ENCODE measurements at regions not wholly inside any gene's neighbourhood (a gene's known extent, or its start where the extent isn't known, plus 50 kb on each side); places are given as distances from the start of the nearest gene placed in this dataset.

DNA sequence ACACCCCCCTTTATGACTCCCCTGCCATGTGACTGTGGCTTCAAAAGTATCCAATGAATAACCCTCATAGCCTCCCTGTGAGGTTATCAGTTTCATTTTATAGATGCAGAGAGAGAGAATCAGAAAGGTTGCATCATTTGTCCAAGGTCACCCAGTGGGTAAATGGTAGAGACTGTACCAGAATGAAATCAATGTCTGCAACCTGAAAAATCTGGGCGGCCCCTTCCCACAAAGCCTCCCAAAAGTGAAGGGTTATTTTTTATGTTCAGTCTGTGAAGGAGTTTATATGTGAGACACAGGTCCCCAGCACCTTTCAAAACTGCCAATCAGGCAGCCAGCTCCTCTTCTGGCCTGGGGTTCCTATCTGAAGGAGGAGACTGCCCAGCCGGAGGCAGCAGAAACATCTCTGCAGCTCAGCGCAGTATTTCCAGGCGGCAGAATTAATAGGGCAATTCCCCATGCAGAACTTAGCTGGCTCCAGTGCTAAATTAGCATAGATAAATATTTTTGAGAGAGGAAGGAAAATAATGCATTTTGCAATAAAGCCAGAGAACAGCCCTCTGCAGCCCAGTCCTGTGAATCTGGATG lies 130.8 kb upstream of the PRR20G start:
- TF ChIP-seq, protein P1, sequence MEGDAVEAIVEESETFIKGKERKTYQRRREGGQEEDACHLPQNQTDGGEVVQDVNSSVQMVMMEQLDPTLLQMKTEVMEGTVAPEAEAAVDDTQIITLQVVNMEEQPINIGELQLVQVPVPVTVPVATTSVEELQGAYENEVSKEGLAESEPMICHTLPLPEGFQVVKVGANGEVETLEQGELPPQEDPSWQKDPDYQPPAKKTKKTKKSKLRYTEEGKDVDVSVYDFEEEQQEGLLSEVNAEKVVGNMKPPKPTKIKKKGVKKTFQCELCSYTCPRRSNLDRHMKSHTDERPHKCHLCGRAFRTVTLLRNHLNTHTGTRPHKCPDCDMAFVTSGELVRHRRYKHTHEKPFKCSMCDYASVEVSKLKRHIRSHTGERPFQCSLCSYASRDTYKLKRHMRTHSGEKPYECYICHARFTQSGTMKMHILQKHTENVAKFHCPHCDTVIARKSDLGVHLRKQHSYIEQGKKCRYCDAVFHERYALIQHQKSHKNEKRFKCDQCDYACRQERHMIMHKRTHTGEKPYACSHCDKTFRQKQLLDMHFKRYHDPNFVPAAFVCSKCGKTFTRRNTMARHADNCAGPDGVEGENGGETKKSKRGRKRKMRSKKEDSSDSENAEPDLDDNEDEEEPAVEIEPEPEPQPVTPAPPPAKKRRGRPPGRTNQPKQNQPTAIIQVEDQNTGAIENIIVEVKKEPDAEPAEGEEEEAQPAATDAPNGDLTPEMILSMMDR (IDR thresholded peaks at IDR 0.05): no peak
- TF ChIP-seq POLR2A (IDR thresholded peaks at IDR 0.05): no peak

All from breast epithelium (tissue), 3 donors.